HepG2 (cell line): ENCODE measurements at regions not wholly inside any gene's neighbourhood (a gene's known extent, or its start where the extent isn't known, plus 50 kb on each side); places are given as distances from the start of the nearest gene placed in this dataset.

Experiments
- ATAC-seq: fragments of 200-7000 bp; cut with Tn5 transposase; 3 replicates; pipeline ENCODE4 v1.9.1; 2020; ENCODE audit warnings: mild to moderate bottlenecking, moderate library complexity
- BruUV-seq: library from RNA; stranded (reverse); fragments of 400-500 nt; replicated peaks from 2 replicates; lab custom pipeline; 2021; lab: Mats Ljungman, UMichigan
- CTCF ChIA-PET: fragments of 300-600 bp; formaldehyde crosslinking; extraction: SDS; loops from one replicate; lab custom pipeline; 2021; ENCODE audit warnings: low total read pairs, inconsistent platforms, low intra/inter-chr PET ratio; lab: Yijun Ruan, JAX
- POLR2A ChIA-PET: fragments of 350-600 bp; sonication (Branson Sonifier 250); formaldehyde crosslinking; loops from one replicate; lab custom pipeline; 2020; ENCODE audit warnings: antibody characterized with exemption, inconsistent platforms; lab: Yijun Ruan, JAX
- DNase-seq: peaks from one replicate; pipeline ENCODE4 v3.0.0-alpha.2; 2015; ENCODE audit warnings: low spot score
- FAIRE-seq: peaks from 3 replicates; lab custom pipeline; 2011; peaks lifted over from hg19 to GRCh38; lab: Jason Lieb, UNC
- H2AFZ ChIP-seq: one replicate; pipeline ENCODE4 v1.6.1; 2011; ENCODE audit warnings: low read length, inconsistent platforms
- H3K27ac ChIP-seq: fragments of 300-600 bp; 3 replicates; pipeline ENCODE4 v1.8.0; 2011; ENCODE audit warnings: mixed run types, mild to moderate bottlenecking, mixed read lengths, low read length, inconsistent platforms; ENCODE audit not compliant: insufficient read depth; ENCODE audit errors: extremely low read length
- H3K27me3 ChIP-seq, 2 experiments: fragments of 200-600 bp in 1 of 2; 2 replicates in 1 of 2; 3 replicates in 1 of 2; pipeline versions ENCODE4 v1.6.0 to v1.8.0; 2011; ENCODE audit warnings: low read length in 2 of 2, mild to moderate bottlenecking in 2 of 2, moderate library complexity in 2 of 2, inconsistent platforms in 1 of 2; ENCODE audit not compliant: insufficient read depth in 2 of 2, control insufficient read depth in 1 of 2
- H3K36me3 ChIP-seq, 2 experiments: fragments of 200-600 bp in 1 of 2; replicated peaks in 1 of 2; 2 replicates in 1 of 2; 3 replicates in 1 of 2; pipeline versions ENCODE4 v1.5.1 to v1.8.0; 2011; ENCODE audit warnings: low read length in 2 of 2, inconsistent platforms in 1 of 2; ENCODE audit not compliant: insufficient read depth in 2 of 2, control insufficient read depth in 1 of 2
- H3K4me1 ChIP-seq: 2 replicates; pipeline ENCODE4 v1.5.1; 2012; ENCODE audit warnings: low read length, inconsistent platforms; ENCODE audit not compliant: insufficient read depth
- H3K4me2 ChIP-seq: 2 replicates; pipeline ENCODE4 v1.6.0; 2011; ENCODE audit warnings: low read depth, low read length, inconsistent platforms
- H3K4me3 ChIP-seq, 3 experiments: fragments of 200-600 bp in 1 of 3; sonication (generic), shearing (Covaris generic) in 1 of 3; replicated peaks in 1 of 3; 2 replicates each; pipeline ENCODE4 v1.5.1; 2011 to 2016; ENCODE audit warnings: low read length in 3 of 3, inconsistent platforms in 2 of 3, low read depth in 2 of 3, mild to moderate bottlenecking in 2 of 3, control low read depth in 1 of 3, mixed read lengths in 1 of 3; ENCODE audit not compliant: insufficient read depth in 1 of 3
- H3K79me2 ChIP-seq: one replicate; pipeline ENCODE4 v1.6.1; 2011; ENCODE audit warnings: low read length, inconsistent platforms; ENCODE audit not compliant: insufficient read depth
- H3K9ac ChIP-seq: 2 replicates; pipeline ENCODE4 v1.6.0; 2011; ENCODE audit warnings: mild to moderate bottlenecking, low read depth, low read length, inconsistent platforms; ENCODE audit not compliant: insufficient read depth
- H3K9me3 ChIP-seq: 2 replicates; pipeline ENCODE4 v1.5.1; 2012; ENCODE audit warnings: mild to moderate bottlenecking, low read length
- H4K20me1 ChIP-seq: 2 replicates; pipeline ENCODE4 v1.6.0; 2011; ENCODE audit warnings: inconsistent platforms, mild to moderate bottlenecking, low read length, moderate library complexity; ENCODE audit not compliant: insufficient read depth
- CCAR2 ChIP-seq: fragments of 200-400 bp; formaldehyde crosslinking; optimal IDR thresholded peaks from 2 replicates; pipeline ENCODE3; 2018; ENCODE audit warnings: low read depth, mild to moderate bottlenecking, low read length, moderate library complexity
- CSRNP1 ChIP-seq: sonication (generic); formaldehyde crosslinking; IDR thresholded peaks from 2 replicates; pipeline ENCODE4 v1.8.1; 2023; ENCODE audit warnings: mild to moderate bottlenecking, missing genetic modification reagents
- NFAT5 ChIP-seq: sonication (generic); formaldehyde crosslinking; IDR thresholded peaks from 2 replicates; pipeline ENCODE4 v1.4.0; 2020; ENCODE audit warnings: missing genetic modification reagents
- RBAK ChIP-seq: sonication (generic); formaldehyde crosslinking; IDR thresholded peaks from 2 replicates; pipeline ENCODE4 v1.5.1; 2020; ENCODE audit warnings: mild to moderate bottlenecking, missing genetic modification reagents
- ZBTB20 ChIP-seq: sonication (generic); formaldehyde crosslinking; IDR thresholded peaks from 2 replicates; pipeline ENCODE4 v1.8.1; 2023; ENCODE audit warnings: missing genetic modification reagents, low read depth, mild to moderate bottlenecking, borderline replicate concordance
- ZIK1 ChIP-seq: sonication (generic); formaldehyde crosslinking; IDR thresholded peaks from 2 replicates; pipeline ENCODE4 v1.5.0; 2020; ENCODE audit warnings: mild to moderate bottlenecking, low read depth, missing genetic modification reagents, borderline replicate concordance
- ZNF292 ChIP-seq: sonication (generic); formaldehyde crosslinking; IDR thresholded peaks from 2 replicates; pipeline ENCODE4 v1.8.1; 2022; ENCODE audit warnings: mild to moderate bottlenecking, low read depth, missing genetic modification reagents, borderline replicate concordance
- in situ Hi-C: cut with HindIII; loops from 2 replicates; pipeline ENCODE4 v1.10.0; 2017; ENCODE audit warnings: low pct_unique_long_range_greater_than_20kb; ENCODE audit not compliant: extremely low pct_ligation_motif_present
- intact Hi-C: fragments of 100-400 bp; cut with micrococcal nuclease; formaldehyde crosslinking; loops from one replicate; pipeline ENCODE4 v1.10.0; 2022; ENCODE audit not compliant: unreplicated experiment

DNA sequence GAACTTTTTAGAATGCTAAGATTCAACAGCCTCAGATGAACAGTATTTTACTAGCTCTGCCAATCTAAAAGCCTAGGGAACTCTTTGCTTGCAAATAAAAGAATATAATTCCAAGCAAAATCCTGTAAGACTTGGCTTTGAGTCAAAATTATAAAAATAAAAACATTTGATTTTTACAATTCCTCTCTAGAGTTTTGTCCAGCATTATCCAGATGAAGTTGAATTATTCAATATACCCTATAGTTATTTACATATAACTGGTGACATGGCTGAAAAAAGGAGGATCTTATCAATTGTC lies 378.3 kb downstream of the ETS1 start:
- Histone ChIP-seq H3K9me3 (no peaks in the 10 kb centered on the region), H3K4me3 (no peak overlapping the region), H3K36me3 (no peaks in the 10 kb centered on the region), H4K20me1 (no peaks in the 10 kb centered on the region), H3K4me2 (no peak overlapping the region), H3K9ac (no peak overlapping the region), H3K27ac (no peak overlapping the region), H3K4me1 (no peaks in the 10 kb centered on the region), H3K27me3 (no peaks in the 10 kb centered on the region), H2AFZ (no peak overlapping the region), H3K79me2 (no peaks in the 10 kb centered on the region)
- CTCF ChIA-PET: no interaction called here
- FAIRE-seq (no peak), ATAC-seq (no peak), DNase-seq (no peak)
- intact Hi-C loops (no loop called here), in situ Hi-C loops (no loop called here)
- POLR2A ChIA-PET: no interaction called here
- no TSS peak for BruUV-seq
- TF ChIP-seq ZIK1 (no peak), ZBTB20 (CRISPR knock-in tag) (no peak), NFAT5 (CRISPR knock-in tag) (no peak), RBAK (no peak), ZNF292 (no peak), CCAR2 (no peak), CSRNP1 (CRISPR knock-in tag) (no peak)
